ENCODE measurements at regions not wholly inside any gene's neighbourhood (a gene's known extent, or its start where the extent isn't known, plus 50 kb on each side); places are given as distances from the start of the nearest gene placed in this dataset.
"Not testable (repeated sequence)": the region's sequence is repeated elsewhere in the genome, so short reads cannot be mapped to it uniquely, and the experiment has no call there.

DNA sequence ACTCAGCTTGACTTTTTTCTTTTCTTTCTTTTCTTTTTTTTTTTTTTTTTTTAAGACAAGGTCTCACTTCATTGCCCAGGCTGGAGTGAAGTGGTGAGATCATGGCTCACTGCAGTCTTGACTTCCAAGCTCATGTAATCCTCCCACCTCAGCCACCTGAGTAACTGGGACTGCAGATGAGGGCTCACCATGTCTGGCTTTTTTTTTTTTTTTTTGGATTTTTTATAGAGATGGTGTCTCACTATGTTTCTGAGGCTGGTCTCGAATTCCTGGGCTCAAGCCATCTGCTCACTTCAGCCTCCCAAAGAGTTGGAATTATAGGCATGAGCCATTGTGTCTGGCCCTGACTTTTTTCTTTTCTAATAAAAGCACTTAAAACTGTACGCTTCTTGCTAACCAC, 358.2 kb upstream of the IGFBP3 start:
- H3K36me3 ChIP-seq (replicated peaks in 1 of 2; ENCODE audit: control extremely low read depth in 1 of 2, control insufficient read depth in 1 of 2, extremely low read depth in 1 of 2, insufficient read depth in 2 of 2, low read length in 1 of 2), result no peaks in the 10 kb centered on the region
- no peak overlapping the region for H3K9ac ChIP-seq (ENCODE audit: low read length)
- Mint-ChIP-seq H3K27ac (no peak overlapping the region), H3K4me1 (no peaks in the 10 kb centered on the region), H3K4me3 (no peak overlapping the region), H3K9me3 (ENCODE audit: insufficient read depth) (no peaks in the 10 kb centered on the region), H3K27me3 (no peaks in the 10 kb centered on the region)
- TF ChIP-seq, protein P1, sequence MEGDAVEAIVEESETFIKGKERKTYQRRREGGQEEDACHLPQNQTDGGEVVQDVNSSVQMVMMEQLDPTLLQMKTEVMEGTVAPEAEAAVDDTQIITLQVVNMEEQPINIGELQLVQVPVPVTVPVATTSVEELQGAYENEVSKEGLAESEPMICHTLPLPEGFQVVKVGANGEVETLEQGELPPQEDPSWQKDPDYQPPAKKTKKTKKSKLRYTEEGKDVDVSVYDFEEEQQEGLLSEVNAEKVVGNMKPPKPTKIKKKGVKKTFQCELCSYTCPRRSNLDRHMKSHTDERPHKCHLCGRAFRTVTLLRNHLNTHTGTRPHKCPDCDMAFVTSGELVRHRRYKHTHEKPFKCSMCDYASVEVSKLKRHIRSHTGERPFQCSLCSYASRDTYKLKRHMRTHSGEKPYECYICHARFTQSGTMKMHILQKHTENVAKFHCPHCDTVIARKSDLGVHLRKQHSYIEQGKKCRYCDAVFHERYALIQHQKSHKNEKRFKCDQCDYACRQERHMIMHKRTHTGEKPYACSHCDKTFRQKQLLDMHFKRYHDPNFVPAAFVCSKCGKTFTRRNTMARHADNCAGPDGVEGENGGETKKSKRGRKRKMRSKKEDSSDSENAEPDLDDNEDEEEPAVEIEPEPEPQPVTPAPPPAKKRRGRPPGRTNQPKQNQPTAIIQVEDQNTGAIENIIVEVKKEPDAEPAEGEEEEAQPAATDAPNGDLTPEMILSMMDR (IDR thresholded peaks at IDR 0.05), result no peak
- TF ChIP-seq EZH2 (IDR thresholded peaks at IDR 0.05; ENCODE audit: borderline replicate concordance, insufficient read depth, low read depth, low read length, poor library complexity, severe bottlenecking), result no peak
- no peaks in the 10 kb centered on the region for H3K27me3 ChIP-seq (replicated peaks in 1 of 4; ENCODE audit: control extremely low read depth in 1 of 4, control insufficient read depth in 3 of 4, insufficient read depth in 4 of 4, low read length in 3 of 4)
- ChIA-PET CTCF (no interaction called here), POLR2A (no interaction called here)
- H3K79me2 ChIP-seq (ENCODE audit: control insufficient read depth, insufficient read depth, low read length), result no peaks in the 10 kb centered on the region
- no peak overlapping the region for H3K27ac ChIP-seq (ENCODE audit: low read length in 2 of 2)
- WGBS (ENCODE audit: insufficient coverage), result no CpG with 5 or more reads among the region's 2 CpGs
- no peak overlapping the region for H3K4me2 ChIP-seq (replicated peaks; ENCODE audit: low read depth, low read length, poor library complexity, severe bottlenecking)
- H3K4me3 ChIP-seq (ENCODE audit: control extremely low read depth in 1 of 5, extremely low read depth in 1 of 5, insufficient read depth in 1 of 5, low read depth in 2 of 5, low read length in 4 of 5), result no peak overlapping the region
- ATAC-seq (ENCODE audit: low read depth) (no peak), DNase-seq (no peak)
- H3K4me1 ChIP-seq (ENCODE audit: control insufficient read depth in 2 of 2, insufficient read depth in 2 of 2, low read length in 2 of 2), result no peaks in the 10 kb centered on the region
- intact Hi-C loops (cut with micrococcal nuclease), result no loop called here
- H3K9me3 ChIP-seq (ENCODE audit: control extremely low read depth in 1 of 3, control insufficient read depth in 2 of 3, insufficient read depth in 1 of 3, low read length in 2 of 3), result no peaks in the 10 kb centered on the region
- H2AFZ ChIP-seq (ENCODE audit: insufficient read depth, low read depth, low read length, poor library complexity, severe bottlenecking), result no peak overlapping the region
- no peaks in the 10 kb centered on the region for H4K20me1 ChIP-seq (ENCODE audit: control insufficient read depth, insufficient read depth, low read length, poor library complexity, severe bottlenecking)

DNA sequence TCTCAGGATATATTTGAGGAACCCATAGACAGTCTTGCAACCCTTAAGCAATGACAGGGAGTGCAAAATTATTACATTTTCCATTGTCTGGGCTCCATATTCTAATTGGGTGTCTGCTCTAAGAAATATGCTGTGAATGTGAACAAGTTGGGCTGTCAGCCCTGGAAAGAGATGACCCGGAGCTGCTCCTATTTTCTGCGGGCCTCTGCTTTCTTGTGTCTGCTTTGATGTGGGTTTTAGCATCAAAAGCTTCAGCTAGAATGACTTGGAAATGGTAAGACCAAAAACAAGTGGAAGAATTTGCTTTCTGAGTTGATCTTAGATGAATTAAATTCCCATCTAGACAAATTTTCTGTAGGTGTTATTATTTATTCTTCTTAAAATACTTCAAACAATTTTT, 343.6 kb upstream of the IGFBP3 start:
- Mint-ChIP-seq H3K4me3 (no peak overlapping the region), H3K9me3 (ENCODE audit: insufficient read depth) (peaks cover 11% of the 10 kb centered on the region)

DNA sequence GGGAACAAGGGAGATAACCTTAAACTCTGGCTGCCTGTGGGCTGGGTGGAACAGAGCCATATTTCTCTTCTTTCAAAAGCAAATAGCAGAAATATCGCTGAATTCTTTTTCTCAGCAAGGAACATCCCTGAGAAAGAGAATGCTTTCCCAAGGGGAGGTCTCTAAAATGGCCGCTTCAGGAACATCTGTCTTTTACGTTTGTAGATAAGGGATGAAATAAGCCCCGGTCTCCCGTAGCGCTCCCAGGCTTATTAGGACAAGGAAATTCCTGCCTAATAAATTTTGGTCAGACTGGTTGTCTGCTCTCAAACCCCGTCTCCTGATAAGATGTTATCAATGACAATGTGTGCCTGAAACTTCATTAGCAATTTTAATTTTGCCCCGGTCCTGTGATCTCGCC, 340.6 kb upstream of the IGFBP3 start:
- CTCF ChIA-PET; intact Hi-C loops (cut with micrococcal nuclease); H3K27ac Mint-ChIP-seq; H3K9ac ChIP-seq (ENCODE audit: low read length); H3K4me2 ChIP-seq (replicated peaks; ENCODE audit: low read depth, low read length, poor library complexity, severe bottlenecking); H3K4me1 Mint-ChIP-seq; H3K36me3 ChIP-seq (replicated peaks in 1 of 2; ENCODE audit: control extremely low read depth in 1 of 2, control insufficient read depth in 1 of 2, extremely low read depth in 1 of 2, insufficient read depth in 2 of 2, low read length in 1 of 2); H3K4me3 Mint-ChIP-seq; H3K4me1 ChIP-seq (ENCODE audit: control insufficient read depth in 2 of 2, insufficient read depth in 2 of 2, low read length in 2 of 2); H2AFZ ChIP-seq (ENCODE audit: insufficient read depth, low read depth, low read length, poor library complexity, severe bottlenecking); ATAC-seq (ENCODE audit: low read depth); H3K27me3 Mint-ChIP-seq; H3K27me3 ChIP-seq (replicated peaks in 1 of 4; ENCODE audit: control extremely low read depth in 1 of 4, control insufficient read depth in 3 of 4, insufficient read depth in 4 of 4, low read length in 3 of 4); H3K79me2 ChIP-seq (ENCODE audit: control insufficient read depth, insufficient read depth, low read length); DNase-seq; H3K9me3 ChIP-seq (ENCODE audit: control extremely low read depth in 1 of 3, control insufficient read depth in 2 of 3, insufficient read depth in 1 of 3, low read length in 2 of 3); H4K20me1 ChIP-seq (ENCODE audit: control insufficient read depth, insufficient read depth, low read length, poor library complexity, severe bottlenecking); H3K4me3 ChIP-seq (ENCODE audit: control extremely low read depth in 1 of 5, extremely low read depth in 1 of 5, insufficient read depth in 1 of 5, low read depth in 2 of 5, low read length in 4 of 5); POLR2A ChIA-PET; H3K27ac ChIP-seq (ENCODE audit: low read length in 2 of 2): not testable (repeated sequence)
- H3K9me3 Mint-ChIP-seq (ENCODE audit: insufficient read depth), result peaks cover 11% of the 10 kb centered on the region
- WGBS (ENCODE audit: insufficient coverage), result no CpG with 5 or more reads among the region's 9 CpGs

More for the DNA sequence above, 343.6 kb upstream of the IGFBP3 start:
- no CpG with 5 or more reads among the region's 2 CpGs for WGBS (ENCODE audit: insufficient coverage)
- no peak for ATAC-seq (ENCODE audit: low read depth)
- Histone ChIP-seq H3K4me1 (ENCODE audit: control insufficient read depth in 2 of 2, insufficient read depth in 2 of 2, low read length in 2 of 2) (no peaks in the 10 kb centered on the region), H3K9me3 (ENCODE audit: control extremely low read depth in 1 of 3, control insufficient read depth in 2 of 3, insufficient read depth in 1 of 3, low read length in 2 of 3) (peaks cover 0 to 12% (median 2%) of the 10 kb centered on the region in 3 donors), H2AFZ (ENCODE audit: insufficient read depth, low read depth, low read length, poor library complexity, severe bottlenecking) (no peak overlapping the region), H3K27me3 (replicated peaks in 1 of 4; ENCODE audit: control extremely low read depth in 1 of 4, control insufficient read depth in 3 of 4, insufficient read depth in 4 of 4, low read length in 3 of 4) (no peaks in the 10 kb centered on the region), H4K20me1 (ENCODE audit: control insufficient read depth, insufficient read depth, low read length, poor library complexity, severe bottlenecking) (no peaks in the 10 kb centered on the region), H3K79me2 (ENCODE audit: control insufficient read depth, insufficient read depth, low read length) (no peaks in the 10 kb centered on the region), H3K36me3 (replicated peaks in 1 of 2; ENCODE audit: control extremely low read depth in 1 of 2, control insufficient read depth in 1 of 2, extremely low read depth in 1 of 2, insufficient read depth in 2 of 2, low read length in 1 of 2) (no peaks in the 10 kb centered on the region), H3K9ac (ENCODE audit: low read length) (no peak overlapping the region), H3K4me2 (replicated peaks; ENCODE audit: low read depth, low read length, poor library complexity, severe bottlenecking) (no peak overlapping the region), H3K4me3 (ENCODE audit: control extremely low read depth in 1 of 5, extremely low read depth in 1 of 5, insufficient read depth in 1 of 5, low read depth in 2 of 5, low read length in 4 of 5) (no peak overlapping the region), H3K27ac (ENCODE audit: low read length in 2 of 2) (no peak overlapping the region)
- Mint-ChIP-seq H3K27ac (no peak overlapping the region), H3K27me3 (no peaks in the 10 kb centered on the region), H3K4me1 (no peaks in the 10 kb centered on the region)
- no peak for DNase-seq
- ChIA-PET CTCF (no interaction called here), POLR2A (no interaction called here)
- intact Hi-C loops (cut with micrococcal nuclease), result no loop called here
- no peak for TF ChIP-seq EZH2 (IDR thresholded peaks at IDR 0.05; ENCODE audit: borderline replicate concordance, insufficient read depth, low read depth, low read length, poor library complexity, severe bottlenecking)
- TF ChIP-seq, protein P1 (IDR thresholded peaks at IDR 0.05), result no peak
